CD4-positive, alpha-beta T cell treated with Interleukin-10 for 1 hour (primary cell): ENCODE measurements at regions not wholly inside any gene's neighbourhood (a gene's known extent, or its start where the extent isn't known, plus 50 kb on each side); places are given as distances from the start of the nearest gene placed in this dataset.

Source experiments
- DNase-seq: peaks from one replicate; pipeline ENCODE4 v3.0.0-alpha.2; 2020

GRCh38 chr4:173835903-173836302 is 305.9 kb upstream of the HAND2 start:
- no peak for DNase-seq

- DNase-seq = no peak
Measured at GRCh38 chr4:173834151-173834550, 304.1 kb upstream of the HAND2 start.

GRCh38 chr4:173829565-173829964 is 299.5 kb upstream of the HAND2 start:
- DNase-seq = no peak

- DNase-seq = no peak
Measured at GRCh38 chr4:173827707-173828106, 297.7 kb upstream of the HAND2 start.

- no peak for DNase-seq
Measured at GRCh38 chr4:173821876-173822275, 291.8 kb upstream of the HAND2 start.

- DNase-seq = no peak
Measured at GRCh38 chr4:173821036-173821435, 291.0 kb upstream of the HAND2 start.

- DNase-seq = no peak
Measured at GRCh38 chr4:173807347-173807746, 277.3 kb upstream of the HAND2 start.

GRCh38 chr4:173805884-173806283 is 275.9 kb upstream of the HAND2 start:
- no peak for DNase-seq

- DNase-seq = no peak
Measured at GRCh38 chr4:173802662-173803022, 272.6 kb upstream of the HAND2 start.

- no peak for DNase-seq
Measured at GRCh38 chr4:173801876-173802661, 272.0 kb upstream of the HAND2 start.

GRCh38 chr4:173801361-173801760 is 271.3 kb upstream of the HAND2 start:
- DNase-seq = no peak

GRCh38 chr4:173797296-173797695 is 267.3 kb upstream of the HAND2 start:
- DNase-seq = no peak

- no peak for DNase-seq
Measured at GRCh38 chr4:173794662-173795061, 264.6 kb upstream of the HAND2 start.

- no peak for DNase-seq
Measured at GRCh38 chr4:173793937-173794510, 264.0 kb upstream of the HAND2 start.

- no peak for DNase-seq
Measured at GRCh38 chr4:173782660-173783059, 252.6 kb upstream of the HAND2 start.

GRCh38 chr4:173777921-173778320 is 247.9 kb upstream of the HAND2 start:
- DNase-seq = no peak

GRCh38 chr4:173777421-173777820 is 247.4 kb upstream of the HAND2 start:
- no peak for DNase-seq

- no peak for DNase-seq
Measured at GRCh38 chr4:173769568-173769967, 239.5 kb upstream of the HAND2 start.

- DNase-seq = no peak
Measured at GRCh38 chr4:173767650-173768049, 237.6 kb upstream of the HAND2 start.

- no peak for DNase-seq
Measured at GRCh38 chr4:173766171-173766600, 236.2 kb upstream of the HAND2 start.

- no peak for DNase-seq
Measured at GRCh38 chr4:173765751-173766150, 235.7 kb upstream of the HAND2 start.

GRCh38 chr4:173763389-173763788 is 233.4 kb upstream of the HAND2 start:
- DNase-seq = no peak

GRCh38 chr4:173761938-173762337 is 231.9 kb upstream of the HAND2 start:
- no peak for DNase-seq

- no peak for DNase-seq
Measured at GRCh38 chr4:173761236-173761635, 231.2 kb upstream of the HAND2 start.

- no peak for DNase-seq
Measured at GRCh38 chr4:173758132-173758531, 228.1 kb upstream of the HAND2 start.
